B cell (primary cell): ENCODE measurements at regions not wholly inside any gene's neighbourhood (a gene's known extent, or its start where the extent isn't known, plus 50 kb on each side); places are given as distances from the start of the nearest gene placed in this dataset.
"Not testable (repeated sequence)": the region's sequence is repeated elsewhere in the genome, so short reads cannot be mapped to it uniquely, and the experiment has no call there.

Experiments used
- CTCF ChIP-seq: fragments of 200-600 bp; IDR thresholded peaks from one replicate; pipeline ENCODE4 v1.8.0; 2022; ENCODE audit warnings: antibody characterized with exemption, mild to moderate bottlenecking
- EZH2 ChIP-seq: IDR thresholded peaks from 2 replicates; pipeline ENCODE4 v1.6.1; 2012; ENCODE audit warnings: borderline replicate concordance, low read depth, mild to moderate bottlenecking, moderate library complexity, low read length; ENCODE audit not compliant: insufficient read depth, poor library complexity, severe bottlenecking

GRCh38 chrX:451750-452149 lies 65.0 kb upstream of the PPP2R3B start:
- TF ChIP-seq CTCF, EZH2: not testable (repeated sequence)
